Renal cortical epithelial cell (primary cell): ENCODE measurements at regions not wholly inside any gene's neighbourhood (a gene's known extent, or its start where the extent isn't known, plus 50 kb on each side); places are given as distances from the start of the nearest gene placed in this dataset.
"Not testable (repeated sequence)": the region's sequence is repeated elsewhere in the genome, so short reads cannot be mapped to it uniquely, and the experiment has no call there.

ENCODE experiments used
- DNase-seq: peaks from one replicate; pipeline ENCODE4 v3.0.0-alpha.2; 2011; ENCODE audit warnings: low read depth

GRCh38 chr14:53670701-53671100 lies 285.9 kb downstream of the BMP4 start:
- DNase-seq = peak; percentile 77

GRCh38 chr14:53668897-53669296 lies 287.7 kb downstream of the BMP4 start:
- DNase-seq = peak; percentile 24

GRCh38 chr14:53663709-53664108 lies 292.9 kb downstream of the BMP4 start:
- peak; percentile 31 for DNase-seq

GRCh38 chr14:53655080-53655785 lies 301.4 kb downstream of the BMP4 start:
- DNase-seq = peak; percentile 54

GRCh38 chr14:53652068-53652467 lies 304.6 kb downstream of the BMP4 start:
- no peak for DNase-seq

GRCh38 chr14:53651096-53651740 lies 305.4 kb downstream of the BMP4 start:
- no peak for DNase-seq

- no peak for DNase-seq
Measured at GRCh38 chr14:53646925-53647324, 309.7 kb downstream of the BMP4 start.

GRCh38 chr14:53640695-53641094 lies 315.9 kb downstream of the BMP4 start:
- DNase-seq = no peak

- DNase-seq = no peak
Measured at GRCh38 chr14:53638966-53639365, 317.7 kb downstream of the BMP4 start.

GRCh38 chr14:53634793-53635192 lies 321.8 kb downstream of the BMP4 start:
- no peak for DNase-seq

- peak; percentile 66 for DNase-seq
Measured at GRCh38 chr14:53630336-53630735, 326.3 kb downstream of the BMP4 start.

GRCh38 chr14:53628732-53629430 lies 327.7 kb downstream of the BMP4 start:
- no peak for DNase-seq

GRCh38 chr14:53628261-53628660 lies 328.4 kb downstream of the BMP4 start:
- no peak for DNase-seq

GRCh38 chr14:53626761-53627160 lies 329.9 kb downstream of the BMP4 start:
- DNase-seq = peak; percentile 68

- no peak for DNase-seq
Measured at GRCh38 chr14:53622447-53622846, 334.2 kb downstream of the BMP4 start.

GRCh38 chr14:53621921-53622320 lies 334.7 kb downstream of the BMP4 start:
- DNase-seq = no peak

GRCh38 chr14:53621433-53621832 lies 335.2 kb downstream of the BMP4 start:
- no peak for DNase-seq

GRCh38 chr14:53620890-53621289 lies 335.7 kb downstream of the BMP4 start:
- DNase-seq = no peak

- peak; percentile 79 for DNase-seq
Measured at GRCh38 chr14:53620317-53620716, 336.3 kb downstream of the BMP4 start.

- DNase-seq = peak; percentile 48
Measured at GRCh38 chr14:53619691-53620231, 336.9 kb downstream of the BMP4 start.

GRCh38 chr14:53616536-53616935 lies 340.1 kb downstream of the BMP4 start:
- not testable (repeated sequence) for DNase-seq

- DNase-seq = no peak
Measured at GRCh38 chr14:53615252-53615651, 341.4 kb downstream of the BMP4 start.
